Common myeloid progenitor, CD34-positive (primary cell): ENCODE measurements at regions not wholly inside any gene's neighbourhood (a gene's known extent, or its start where the extent isn't known, plus 50 kb on each side); places are given as distances from the start of the nearest gene placed in this dataset.
A peak's percentile ranks its signal among the peaks of the same experiment; 100 is the strongest.

Experiments used
- CTCF ChIA-PET: fragments of 350-600 bp; sonication (Branson Sonifier 250); formaldehyde crosslinking; loops from one replicate; lab custom pipeline; 2021; ENCODE audit warnings: antibody characterized with exemption; lab: Charles Lee
- POLR2A ChIA-PET: fragments of 350-600 bp; sonication (Branson Sonifier 250); formaldehyde crosslinking; loops from one replicate; lab custom pipeline; 2021; ENCODE audit warnings: antibody characterized with exemption; lab: Charles Lee
- DNase-seq, 3 donors: peaks; one replicate each; pipeline versions ENCODE4 v3.0.0 to v3.0.0-alpha.2; 2013
- H3K27ac ChIP-seq, 2 experiments: 1 replicate in 1 of 2; 2 replicates in 1 of 2; pipeline ENCODE4 v1.7.0; 2013; ENCODE audit warnings: inconsistent platforms in 2 of 2, low read length in 2 of 2, mild to moderate bottlenecking in 2 of 2, low read depth in 1 of 2, moderate library complexity in 1 of 2; ENCODE audit not compliant: severe bottlenecking in 2 of 2, insufficient read depth in 1 of 2, poor library complexity in 1 of 2
- H3K27me3 ChIP-seq, 5 experiments: replicated peaks in 2 of 5; 1 replicate in 3 of 5; 2 replicates in 2 of 5; pipeline versions ENCODE4 v1.6.1 to v1.7.0; 2013; ENCODE audit warnings: low read length in 4 of 5, mild to moderate bottlenecking in 2 of 5, moderate library complexity in 2 of 5, inconsistent platforms in 1 of 5; ENCODE audit not compliant: insufficient read depth in 5 of 5, control insufficient read depth in 4 of 5
- H3K36me3 ChIP-seq, 4 experiments: 1 replicate in 2 of 4; 2 replicates in 2 of 4; pipeline versions ENCODE4 v1.6.1 to v1.7.0; 2013; ENCODE audit warnings: low read length in 3 of 4, control low read depth in 1 of 4, mild to moderate bottlenecking in 1 of 4; ENCODE audit not compliant: control insufficient read depth in 4 of 4, insufficient read depth in 4 of 4
- H3K4me1 ChIP-seq, 4 experiments: 1 replicate in 3 of 4; 2 replicates in 1 of 4; pipeline versions ENCODE4 v1.6.1 to v1.7.1; 2013; ENCODE audit warnings: low read length in 3 of 4, mild to moderate bottlenecking in 3 of 4, control low read depth in 1 of 4, inconsistent platforms in 1 of 4, moderate library complexity in 1 of 4; ENCODE audit not compliant: control insufficient read depth in 4 of 4, insufficient read depth in 4 of 4; ENCODE audit errors: control extremely low read depth in 1 of 4
- H3K4me3 ChIP-seq, 7 experiments: 1 replicate in 4 of 7; 2 replicates in 3 of 7; pipeline versions ENCODE4 v1.5.1 to v1.7.0; 2013; ENCODE audit warnings: mild to moderate bottlenecking in 7 of 7, low read length in 6 of 7, moderate library complexity in 6 of 7, inconsistent platforms in 2 of 7, low read depth in 2 of 7, control low read depth in 1 of 7; ENCODE audit not compliant: insufficient read depth in 4 of 7, control insufficient read depth in 1 of 7; ENCODE audit errors: extremely low read depth in 1 of 7
- H3K9me3 ChIP-seq, 5 experiments: 1 replicate in 4 of 5; 2 replicates in 1 of 5; pipeline versions ENCODE4 v1.6.1 to v1.7.1; 2013; ENCODE audit warnings: low read length in 4 of 5, mild to moderate bottlenecking in 2 of 5, inconsistent platforms in 1 of 5, low read depth in 1 of 5, moderate library complexity in 1 of 5; ENCODE audit not compliant: control insufficient read depth in 4 of 5, insufficient read depth in 2 of 5; ENCODE audit errors: control extremely low read depth in 1 of 5
- WGBS: methylation state at CpG from one replicate; pipeline ENCODE4 v1.1.5; 2013; ENCODE audit not compliant: insufficient coverage; 5-methylcytosine and 5-hydroxymethylcytosine counted together

GRCh38 chr14:101235335-101236103 is 325.8 kb upstream of the DIO3 start:
- no peak overlapping the region for H3K4me3 ChIP-seq
- peaks cover 0 to 2% (median 0%) of the 10 kb centered on the region in 5 experiments for H3K27me3 ChIP-seq
- 58% methylated on average over 16 of the region's 16 CpGs for WGBS
- DNase-seq, result peak; percentile 24 to 54 (median 52)
- H3K9me3 ChIP-seq, result no peaks in the 10 kb centered on the region
- CTCF ChIA-PET, result interaction anchor here (0.7 to 3.2 kb wide), 14 partner anchors 10 to 794 kb away, joined by 3 to 22 read pairs (median 4); no protein-coding TSS in a partner anchor
- POLR2A ChIA-PET, result no interaction called here
- no peaks in the 10 kb centered on the region for H3K36me3 ChIP-seq
- H3K4me1 ChIP-seq, result peaks cover 0 to 38% (median 31%) of the 10 kb centered on the region in 4 experiments
- no peak overlapping the region for H3K27ac ChIP-seq

GRCh38 chr14:101236496-101237251 is 324.6 kb upstream of the DIO3 start:
- ChIA-PET POLR2A (interaction anchor here (0.7 kb wide), 1 partner anchor 155 kb away, joined by 3 read pairs; no protein-coding TSS in a partner anchor), CTCF (interaction anchor here (0.8 to 1.4 kb wide), 5 partner anchors 15 to 384 kb away, joined by 3 read pairs; no protein-coding TSS in a partner anchor)
- Histone ChIP-seq H3K27ac (no peak overlapping the region), H3K27me3 (peaks cover 0 to 2% (median 0%) of the 10 kb centered on the region in 5 experiments), H3K36me3 (no peaks in the 10 kb centered on the region), H3K4me1 (peaks cover 0 to 37% (median 30%) of the 10 kb centered on the region in 4 experiments), H3K9me3 (no peaks in the 10 kb centered on the region), H3K4me3 (no peak overlapping the region)
- 97% methylated on average over 15 of the region's 15 CpGs for WGBS
- DNase-seq, result no peak

GRCh38 chr14:101237252-101237616 is 324.1 kb upstream of the DIO3 start:
- CTCF ChIA-PET, result interaction anchor here (0.8 to 1.4 kb wide), 4 partner anchors 14 to 385 kb away, joined by 3 read pairs; no protein-coding TSS in a partner anchor
- DNase-seq, result no peak
- WGBS, result 93% methylated on average over 6 of the region's 9 CpGs

GRCh38 chr14:101239065-101239464 is 322.2 kb upstream of the DIO3 start:
- no peak overlapping the region for H3K4me3 ChIP-seq
- no peaks in the 10 kb centered on the region for H3K36me3 ChIP-seq
- 97% methylated on average over 8 of the region's 9 CpGs for WGBS
- no peaks in the 10 kb centered on the region for H3K9me3 ChIP-seq
- no peak overlapping the region for H3K27ac ChIP-seq
- POLR2A ChIA-PET, result no interaction called here
- H3K27me3 ChIP-seq, result peaks cover 0 to 4% (median 0%) of the 10 kb centered on the region in 5 experiments
- no peak for DNase-seq
- CTCF ChIA-PET, result interaction anchor here (0.7 to 1.4 kb wide), 5 partner anchors 13 to 1310 kb away, joined by 3 to 5 read pairs (median 3); no protein-coding TSS in a partner anchor
- peaks cover 0 to 16% (median 14%) of the 10 kb centered on the region in 4 experiments for H3K4me1 ChIP-seq

More at GRCh38 chr14:101237252-101237616, 324.1 kb upstream of the DIO3 start:
- Histone ChIP-seq H3K9me3 (no peaks in the 10 kb centered on the region), H3K4me1 (peaks cover 0 to 34% (median 30%) of the 10 kb centered on the region in 4 experiments), H3K4me3 (no peak overlapping the region), H3K27me3 (peaks cover 0 to 2% (median 0%) of the 10 kb centered on the region in 5 experiments), H3K36me3 (no peaks in the 10 kb centered on the region), H3K27ac (no peak overlapping the region)
- POLR2A ChIA-PET, result interaction anchor here (0.6 kb wide), 1 partner anchor 618 kb away, joined by 3 read pairs; no protein-coding TSS in a partner anchor

GRCh38 chr14:101241147-101241546 is 320.1 kb upstream of the DIO3 start:
- DNase-seq, result no peak
- WGBS, result 100% methylated on average over 1 of the region's 2 CpGs
- CTCF ChIA-PET, result interaction anchor here (0.7 kb wide), 1 partner anchor 85 kb away, joined by 3 read pairs; no protein-coding TSS in a partner anchor
- Histone ChIP-seq H3K36me3 (no peaks in the 10 kb centered on the region), H3K27ac (no peak overlapping the region), H3K9me3 (no peaks in the 10 kb centered on the region), H3K4me1 (no peaks in the 10 kb centered on the region), H3K4me3 (no peak overlapping the region), H3K27me3 (peaks cover 0 to 4% (median 0%) of the 10 kb centered on the region in 5 experiments)
- POLR2A ChIA-PET, result no interaction called here

GRCh38 chr14:101241807-101242278 is 319.5 kb upstream of the DIO3 start:
- 89% methylated on average over 9 of the region's 10 CpGs for WGBS
- DNase-seq, result no peak
- Histone ChIP-seq H3K36me3 (no peaks in the 10 kb centered on the region), H3K27me3 (peaks cover 0 to 4% (median 0%) of the 10 kb centered on the region in 5 experiments), H3K4me3 (no peak overlapping the region), H3K27ac (no peak overlapping the region), H3K9me3 (peaks cover 0 to 4% (median 0%) of the 10 kb centered on the region in 5 experiments), H3K4me1 (no peaks in the 10 kb centered on the region)
- ChIA-PET CTCF (interaction anchor here (0.7 to 1.0 kb wide), 2 partner anchors 84 to 391 kb away, joined by 3 to 4 read pairs; no protein-coding TSS in a partner anchor), POLR2A (no interaction called here)
